Stimulated activated CD4-positive, alpha-beta T cell treated with anti-CD3 and anti-CD28 coated beads, Interleukin-12 subunit alpha, Interleukin-12 subunit beta, amount 100 ng/mL, for 24 hours (primary cell): ENCODE measurements at regions not wholly inside any gene's neighbourhood (a gene's known extent, or its start where the extent isn't known, plus 50 kb on each side); places are given as distances from the start of the nearest gene placed in this dataset.
"Not testable (repeated sequence)": the region's sequence is repeated elsewhere in the genome, so short reads cannot be mapped to it uniquely, and the experiment has no call there.

Experiments
- DNase-seq, 2 experiments: peaks; one replicate each; pipeline ENCODE4 v3.0.0-alpha.2; 2020; ENCODE audit warnings: low read depth in 2 of 2

DNA sequence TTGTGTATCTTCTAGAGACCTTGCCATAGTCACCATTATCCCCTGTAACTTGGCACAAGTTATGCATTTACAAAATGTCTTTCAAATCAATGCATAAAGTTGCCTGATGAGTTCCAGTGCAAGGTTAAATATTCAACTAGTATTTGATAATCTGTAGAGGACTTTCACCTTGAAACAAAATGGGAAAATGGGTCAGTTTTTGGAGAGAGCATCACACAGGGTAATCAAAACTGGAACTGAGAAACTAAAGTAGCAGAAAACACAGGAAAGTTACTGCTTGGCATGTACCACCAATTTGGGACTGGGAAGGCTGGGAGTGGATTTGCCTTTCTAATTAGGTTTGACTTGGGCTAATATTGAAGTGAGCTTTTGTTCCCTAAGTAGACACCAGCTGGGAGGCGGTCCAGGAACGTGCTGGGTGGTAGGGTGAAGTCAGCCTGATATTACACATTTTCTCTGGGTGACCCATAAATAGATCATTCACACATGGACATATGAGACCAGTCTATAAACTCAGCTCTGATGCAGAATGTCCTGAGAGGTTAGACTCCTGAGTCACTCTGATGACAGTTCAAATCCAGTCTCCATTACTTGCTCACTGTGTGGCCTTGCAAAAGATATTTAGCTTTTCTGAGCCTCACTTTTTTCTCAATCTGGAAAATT lies 152.3 kb downstream of the PCTP start:
- no peak for DNase-seq

- no peak for DNase-seq
Measured at GRCh38 chr17:55909776-55910175, 158.9 kb downstream of the PCTP start.

DNA sequence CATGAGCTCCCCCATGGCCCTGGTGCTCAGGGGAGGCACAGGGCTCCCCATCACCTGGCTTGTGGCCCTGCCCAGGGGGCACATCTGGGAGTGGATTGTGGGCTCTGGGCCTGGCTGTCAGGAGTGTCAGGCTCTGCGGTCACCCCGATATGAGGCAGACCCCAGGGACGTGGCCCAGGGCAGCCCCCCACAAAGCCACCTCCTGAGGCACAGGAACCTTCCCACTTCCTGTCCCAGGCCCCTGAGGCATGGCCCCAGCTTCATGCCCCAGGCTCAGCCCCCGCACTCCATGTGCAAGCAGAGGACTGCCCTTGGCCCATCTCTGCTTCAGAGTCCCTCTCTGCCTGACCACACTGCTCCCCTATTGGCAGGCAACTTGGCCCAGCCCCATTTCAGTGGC lies 160.3 kb downstream of the PCTP start:
- DNase-seq = no peak

- no peak for DNase-seq
Measured at GRCh38 chr17:55925440-55925839, 174.6 kb downstream of the PCTP start.

- DNase-seq = no peak
Measured at GRCh38 chr17:55926276-55926990, 175.6 kb downstream of the PCTP start.

DNA sequence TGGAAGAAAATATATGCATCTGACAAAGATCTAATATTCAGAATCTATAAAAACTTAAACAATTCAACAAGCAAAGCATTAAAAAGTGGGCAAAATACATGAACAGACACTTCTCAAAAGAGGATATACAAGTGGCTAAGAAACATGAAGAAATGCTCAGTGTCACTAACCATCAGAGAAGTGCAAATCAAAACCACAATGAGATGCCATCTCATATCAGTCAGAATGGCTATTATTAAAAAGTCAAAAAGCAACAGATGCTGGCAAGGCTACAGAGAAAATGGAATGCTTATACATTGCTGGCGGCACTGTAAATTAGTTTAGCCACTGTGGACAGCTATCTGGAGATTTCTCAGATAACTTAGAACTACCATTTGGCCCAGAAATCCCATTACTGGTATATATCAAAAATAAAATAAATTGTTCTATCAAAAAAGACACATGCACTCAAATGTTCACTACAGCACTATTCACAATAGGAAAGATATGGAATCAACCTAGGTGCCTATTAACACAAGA lies 179.5 kb downstream of the PCTP start:
- no peak for DNase-seq

GRCh38 chr17:55931446-55931845 lies 180.6 kb downstream of the PCTP start:
- DNase-seq = no peak

DNA sequence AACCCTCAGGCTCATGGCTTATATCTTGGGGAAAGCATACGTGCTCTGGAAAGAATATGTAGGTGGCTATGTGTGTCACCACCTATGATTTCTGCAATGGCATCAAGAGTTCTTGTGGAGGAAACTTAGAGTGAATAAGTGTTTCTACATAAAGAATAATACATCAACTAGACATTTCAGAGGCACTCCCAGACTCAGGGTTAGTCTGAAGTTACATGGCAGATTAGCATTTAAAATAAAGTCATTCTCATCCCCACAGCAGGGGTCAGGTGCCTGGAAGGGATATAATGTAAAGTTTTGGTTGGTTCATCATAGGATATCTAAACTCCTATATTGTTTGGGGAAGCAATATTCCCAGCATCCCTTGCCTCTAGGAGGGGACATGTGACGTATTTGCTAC lies 182.1 kb downstream of the PCTP start:
- no peak for DNase-seq

DNA sequence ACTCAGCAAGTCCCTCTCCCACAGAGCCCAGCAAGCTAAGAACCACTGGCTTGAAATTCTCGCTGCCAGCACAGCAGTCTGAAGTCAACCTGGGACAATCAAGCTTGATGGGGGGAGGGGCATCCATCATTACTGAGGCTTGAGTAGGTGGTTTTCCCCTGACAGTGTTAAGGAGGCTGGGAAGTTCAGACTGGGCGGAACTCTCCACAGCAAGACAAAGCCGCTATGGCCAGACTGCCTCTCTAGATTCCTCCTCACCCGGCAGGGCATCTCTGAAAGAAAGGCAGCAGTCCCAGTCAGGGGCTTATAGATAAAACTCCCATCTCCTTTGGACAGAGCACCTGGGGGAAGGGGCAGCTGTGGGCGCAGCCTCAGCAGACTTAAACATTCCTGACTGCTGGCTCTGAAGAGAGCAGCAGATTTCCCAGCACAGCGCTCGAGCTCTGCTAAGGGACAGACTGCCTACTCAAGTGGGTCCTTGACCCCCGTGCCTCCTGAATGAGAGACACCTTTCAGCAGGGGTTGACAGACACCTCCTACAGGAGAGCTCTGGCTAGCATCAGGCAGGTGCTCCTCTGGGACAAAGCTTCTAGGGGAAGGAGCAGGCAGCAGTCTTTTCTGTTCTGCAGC lies 188.4 kb downstream of the PCTP start:
- DNase-seq = not testable (repeated sequence)

DNA sequence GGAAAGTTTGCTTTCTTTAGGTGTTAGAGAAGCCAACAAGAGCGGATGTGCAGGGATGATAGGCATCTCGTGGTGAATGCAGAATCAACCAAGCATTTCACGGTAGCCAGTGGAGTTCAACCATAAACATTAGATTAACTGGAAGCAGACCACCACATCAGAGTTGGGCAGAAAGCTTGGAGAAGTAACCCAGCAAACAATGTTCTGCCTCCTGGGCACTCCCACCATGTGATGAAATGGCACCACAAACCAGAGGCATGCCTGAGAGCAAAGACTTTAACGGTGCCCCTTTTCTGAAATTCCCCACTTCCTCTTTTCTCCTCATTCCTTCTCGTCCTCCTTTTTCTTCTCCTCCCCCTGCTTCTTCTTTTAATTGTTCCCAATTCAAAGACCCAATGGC lies 193.5 kb upstream of the ANKFN1 start:
- no peak for DNase-seq

GRCh38 chr17:55961386-55961785 lies 191.9 kb upstream of the ANKFN1 start:
- no peak for DNase-seq

- no peak for DNase-seq
Measured at GRCh38 chr17:55962951-55963401, 190.3 kb upstream of the ANKFN1 start.

GRCh38 chr17:55964191-55964590 lies 189.1 kb upstream of the ANKFN1 start:
- DNase-seq = no peak

DNA sequence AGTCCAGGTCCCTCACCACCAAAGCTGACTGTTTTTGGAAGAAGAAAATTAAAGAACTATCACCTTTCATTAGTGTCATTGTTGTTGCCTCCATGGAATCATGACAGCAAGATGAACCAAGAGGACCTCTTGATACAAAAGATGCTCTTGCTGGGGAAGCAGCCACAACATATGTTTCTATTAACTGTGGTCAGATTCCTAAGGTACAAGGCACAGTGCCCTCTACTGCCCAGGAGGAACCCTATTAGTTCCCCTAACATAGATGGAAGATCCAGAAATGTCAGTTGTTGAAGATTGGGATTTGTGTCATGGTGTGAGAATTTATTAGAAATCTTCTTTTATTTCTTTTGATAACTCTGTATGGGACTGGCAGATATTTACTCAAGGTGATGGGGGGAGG lies 188.2 kb upstream of the ANKFN1 start:
- no peak for DNase-seq

DNA sequence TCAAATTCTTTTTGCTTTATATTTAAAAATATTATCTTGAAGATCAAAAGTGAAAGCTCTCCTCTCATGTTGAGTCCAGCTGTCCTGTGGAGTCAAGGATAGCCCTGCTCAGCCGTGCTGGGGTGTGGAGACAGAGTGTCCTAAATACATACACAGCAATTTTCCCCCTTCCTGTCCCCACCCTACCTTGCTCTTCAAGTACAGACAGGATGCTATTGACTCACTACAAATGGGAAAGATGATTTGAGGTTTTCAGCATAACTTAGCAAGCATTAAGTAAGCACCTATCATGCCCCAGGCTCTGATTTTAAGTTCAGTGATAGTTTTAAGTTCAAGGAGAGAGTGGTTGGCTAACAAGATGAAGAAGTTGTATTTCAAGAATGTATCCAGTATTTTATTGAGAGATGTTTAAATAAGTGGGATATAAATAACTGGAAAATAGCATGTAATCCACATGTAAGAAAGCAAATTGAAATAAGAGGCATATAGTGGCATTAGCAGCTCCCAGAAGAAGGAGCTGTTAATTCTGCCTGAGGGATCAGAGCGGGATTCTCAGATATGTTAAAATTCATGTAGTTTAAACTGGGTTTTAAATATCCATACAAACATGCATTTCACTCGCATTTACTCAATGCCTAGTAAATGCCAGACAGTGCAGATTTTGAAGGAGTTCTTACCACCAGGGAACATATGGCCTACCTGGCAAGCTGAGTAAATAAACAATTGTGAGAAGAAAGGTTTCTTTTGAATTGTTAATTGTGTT lies 183.5 kb upstream of the ANKFN1 start:
- DNase-seq = no peak

DNA sequence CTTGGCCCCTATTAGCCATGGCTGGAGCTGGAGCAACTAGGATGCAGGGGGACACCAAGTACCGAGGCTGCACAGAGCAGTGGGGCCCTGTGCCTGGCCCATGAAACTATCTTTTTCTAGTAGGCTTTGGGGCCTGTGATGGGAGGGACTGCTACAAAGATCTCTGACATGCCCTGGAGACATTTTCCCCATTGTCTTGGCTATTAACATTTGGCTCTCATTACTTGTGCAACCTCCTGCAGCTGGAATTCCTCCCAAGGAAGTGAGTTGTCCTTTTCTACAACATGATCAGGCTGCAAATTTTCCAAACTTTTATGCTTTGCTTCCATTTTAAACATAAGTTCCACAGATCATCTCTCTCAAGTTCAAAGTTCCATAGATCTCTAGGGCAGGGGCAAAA lies 174.7 kb upstream of the ANKFN1 start:
- no peak for DNase-seq

DNA sequence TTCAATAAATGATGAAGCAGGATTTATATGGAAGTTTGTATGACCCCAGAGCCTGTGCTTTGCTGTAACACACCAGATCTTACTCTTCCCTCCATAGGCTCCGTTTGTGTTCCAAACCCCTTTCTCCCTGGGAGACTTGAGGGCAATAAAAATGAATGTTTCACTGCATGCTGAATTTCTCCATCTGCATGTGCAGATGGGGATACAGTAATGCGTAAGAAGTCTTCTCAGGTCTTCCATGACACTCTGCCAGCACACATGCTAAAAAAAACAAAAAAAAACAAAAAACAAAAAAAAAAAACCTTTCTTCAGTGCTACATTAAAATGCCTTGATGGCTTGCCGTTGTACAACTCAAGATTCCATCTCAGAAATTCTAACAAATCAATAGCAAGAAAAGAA lies 170.2 kb upstream of the ANKFN1 start:
- DNase-seq = no peak

- no peak for DNase-seq
Measured at GRCh38 chr17:55986817-55987216, 166.5 kb upstream of the ANKFN1 start.

GRCh38 chr17:55988861-55989260 lies 164.4 kb upstream of the ANKFN1 start:
- DNase-seq = no peak

DNA sequence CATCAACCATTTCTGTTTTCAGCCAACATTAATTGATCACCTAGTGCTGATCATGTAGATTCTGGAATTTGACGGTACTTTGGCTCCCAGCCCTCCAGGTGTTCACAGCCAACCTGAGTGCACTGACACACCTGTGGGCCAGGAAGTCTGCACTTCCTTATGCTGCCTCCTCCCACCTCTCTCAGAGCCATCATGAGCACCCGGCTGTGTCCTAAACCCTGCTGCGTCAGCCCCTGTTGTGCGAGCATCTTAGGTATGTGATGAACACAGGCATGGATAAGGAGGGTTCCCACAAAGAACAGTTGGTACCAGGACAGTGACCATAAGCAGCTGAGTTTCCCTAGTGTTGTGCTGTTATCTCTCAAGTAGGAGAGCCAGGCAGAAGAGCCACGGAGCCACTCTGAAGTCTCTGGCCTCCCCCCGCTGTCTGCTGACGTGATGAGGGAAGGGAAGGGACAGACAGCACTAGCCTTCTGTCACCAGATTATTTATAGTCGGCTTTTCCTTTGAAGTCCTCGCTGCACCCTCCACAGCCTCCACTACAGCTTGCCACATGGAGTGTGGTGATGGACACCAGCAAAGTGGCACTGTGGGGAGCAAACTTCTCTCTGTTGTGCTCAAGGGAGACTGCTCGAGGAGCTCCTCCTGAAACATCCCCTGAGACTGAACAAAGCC lies 162.8 kb upstream of the ANKFN1 start:
- DNase-seq = no peak

DNA sequence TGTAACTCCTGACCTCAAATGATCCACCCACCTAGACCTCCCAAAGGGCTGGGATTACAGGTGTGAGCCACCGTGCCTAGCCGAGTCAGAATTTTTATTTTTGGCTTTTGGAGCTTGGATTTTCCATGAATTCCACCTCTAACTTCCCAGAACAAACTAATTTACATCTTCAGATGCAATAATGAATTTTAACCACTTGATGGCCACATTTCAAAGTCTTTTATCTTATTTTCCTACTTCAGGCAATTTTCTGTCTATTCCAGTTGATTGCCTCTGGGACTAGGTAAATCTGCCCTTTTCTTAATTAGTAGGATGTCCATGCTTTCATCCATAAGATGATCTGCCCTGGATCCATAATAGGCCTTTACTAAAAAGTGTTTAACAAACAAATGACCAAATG lies 156.4 kb upstream of the ANKFN1 start:
- DNase-seq = no peak

- DNase-seq = no peak
Measured at GRCh38 chr17:56000411-56000810, 152.9 kb upstream of the ANKFN1 start.
